Neural crest cell (in vitro differentiated cells): ENCODE measurements at regions not wholly inside any gene's neighbourhood (a gene's known extent, or its start where the extent isn't known, plus 50 kb on each side); places are given as distances from the start of the nearest gene placed in this dataset.

Experiments used
- DNase-seq: peaks from one replicate; pipeline ENCODE4 v3.0.0; 2021; ENCODE audit warnings: low read depth, mixed read lengths, low spot score
- H3K27ac Mint-ChIP-seq: one replicate; pipeline ENCODE4 v1.8.0; 2021; ENCODE audit warnings: mild to moderate bottlenecking, mixed read lengths; ENCODE audit not compliant: unreplicated experiment
- H3K27me3 Mint-ChIP-seq: 2 replicates; pipeline ENCODE4 v1.8.0; 2021; ENCODE audit warnings: low read depth, mild to moderate bottlenecking, mixed read lengths
- H3K36me3 Mint-ChIP-seq: 2 replicates; pipeline ENCODE4 v1.8.0; 2021; ENCODE audit warnings: low read depth, mild to moderate bottlenecking, mixed read lengths
- H3K4me1 Mint-ChIP-seq: 2 replicates; pipeline ENCODE4 v1.8.0; 2021; ENCODE audit warnings: mixed read lengths
- H3K4me3 Mint-ChIP-seq: one replicate; pipeline ENCODE4 v1.8.0; 2021; ENCODE audit warnings: mild to moderate bottlenecking, mixed read lengths
- H3K9me3 Mint-ChIP-seq: 2 replicates; pipeline ENCODE4 v1.8.0; 2021; ENCODE audit warnings: mixed read lengths
- CTCF ChIP-seq: fragments of 200-600 bp; sonication (generic); conservative IDR thresholded peaks from 2 replicates; pipeline ENCODE4 v1.5.0; 2021; ENCODE audit warnings: antibody characterized with exemption, mild to moderate bottlenecking

DNA sequence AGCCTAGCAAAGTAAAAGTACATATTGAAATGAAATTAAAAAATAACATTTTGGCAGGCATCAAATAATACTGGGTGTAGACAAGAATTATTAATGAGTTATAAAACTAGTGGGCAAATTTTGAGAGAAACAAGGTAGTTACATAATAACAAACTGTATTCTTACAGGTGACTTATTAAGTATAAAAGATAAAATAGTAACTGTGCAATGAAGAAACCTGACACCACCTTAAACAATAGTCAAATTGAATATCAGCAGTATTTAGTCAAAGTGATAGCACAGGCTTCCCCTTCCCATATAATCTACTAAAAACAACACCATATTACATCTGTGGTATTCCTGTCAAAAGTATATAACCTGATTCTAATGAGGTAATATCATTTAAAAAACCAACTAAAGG lies 1099.8 kb upstream of the CRIM1 start:
- no peaks in the 10 kb centered on the region for H3K27me3 Mint-ChIP-seq
- H3K4me3 Mint-ChIP-seq: no peak overlapping the region
- DNase-seq: no peak
- no peaks in the 10 kb centered on the region for H3K4me1 Mint-ChIP-seq
- no peak for TF ChIP-seq CTCF
- H3K9me3 Mint-ChIP-seq: no peaks in the 10 kb centered on the region
- no peaks in the 10 kb centered on the region for H3K36me3 Mint-ChIP-seq
- no peak overlapping the region for H3K27ac Mint-ChIP-seq

DNA sequence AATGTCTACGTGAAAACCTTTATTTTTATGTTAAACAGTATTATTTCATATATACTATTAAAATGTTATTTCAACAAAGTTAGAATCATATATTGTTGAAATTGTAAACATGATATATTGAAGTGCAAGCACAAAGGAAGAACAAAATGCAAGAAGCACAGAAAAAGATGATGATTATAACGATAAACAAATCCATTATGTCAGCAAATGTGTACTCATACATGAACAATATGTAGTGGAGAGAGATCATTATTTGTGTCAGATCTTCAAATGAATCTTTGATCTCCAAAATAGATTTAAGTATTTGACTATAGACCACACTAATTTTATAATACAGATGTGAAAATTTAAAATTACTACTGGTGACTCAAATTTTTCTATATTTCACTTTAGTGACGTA lies 1104.4 kb upstream of the CRIM1 start:
- no peak overlapping the region for H3K4me3 Mint-ChIP-seq
- no peaks in the 10 kb centered on the region for H3K36me3 Mint-ChIP-seq
- no peaks in the 10 kb centered on the region for H3K4me1 Mint-ChIP-seq
- no peak for DNase-seq
- H3K27ac Mint-ChIP-seq: no peak overlapping the region
- no peaks in the 10 kb centered on the region for H3K27me3 Mint-ChIP-seq
- peaks cover 3% of the 10 kb centered on the region for H3K9me3 Mint-ChIP-seq
- TF ChIP-seq CTCF: no peak

- Mint-ChIP-seq H3K9me3 (peaks cover 3% of the 10 kb centered on the region), H3K36me3 (no peaks in the 10 kb centered on the region), H3K4me1 (no peaks in the 10 kb centered on the region), H3K27ac (no peak overlapping the region), H3K27me3 (no peaks in the 10 kb centered on the region), H3K4me3 (no peak overlapping the region)
- TF ChIP-seq CTCF: no peak
- no peak for DNase-seq
These were observed 1108.9 kb upstream of the CRIM1 start for GRCh38 chr2:35246702-35247101.

- H3K4me3 Mint-ChIP-seq: no peak overlapping the region
- peaks cover 5% of the 10 kb centered on the region for H3K9me3 Mint-ChIP-seq
- H3K36me3 Mint-ChIP-seq: no peaks in the 10 kb centered on the region
- no peak for TF ChIP-seq CTCF
- no peak for DNase-seq
- H3K4me1 Mint-ChIP-seq: no peaks in the 10 kb centered on the region
- no peaks in the 10 kb centered on the region for H3K27me3 Mint-ChIP-seq
- no peak overlapping the region for H3K27ac Mint-ChIP-seq
These were observed 1127.0 kb upstream of the CRIM1 start for GRCh38 chr2:35228584-35228983.

- no peak for TF ChIP-seq CTCF
- no peaks in the 10 kb centered on the region for H3K36me3 Mint-ChIP-seq
- H3K9me3 Mint-ChIP-seq: peaks cover 10% of the 10 kb centered on the region
- H3K4me1 Mint-ChIP-seq: no peaks in the 10 kb centered on the region
- DNase-seq: no peak
- H3K27me3 Mint-ChIP-seq: no peaks in the 10 kb centered on the region
- H3K4me3 Mint-ChIP-seq: no peak overlapping the region
- no peak overlapping the region for H3K27ac Mint-ChIP-seq
These were observed 1135.1 kb upstream of the CRIM1 start for GRCh38 chr2:35220461-35220860.

DNA sequence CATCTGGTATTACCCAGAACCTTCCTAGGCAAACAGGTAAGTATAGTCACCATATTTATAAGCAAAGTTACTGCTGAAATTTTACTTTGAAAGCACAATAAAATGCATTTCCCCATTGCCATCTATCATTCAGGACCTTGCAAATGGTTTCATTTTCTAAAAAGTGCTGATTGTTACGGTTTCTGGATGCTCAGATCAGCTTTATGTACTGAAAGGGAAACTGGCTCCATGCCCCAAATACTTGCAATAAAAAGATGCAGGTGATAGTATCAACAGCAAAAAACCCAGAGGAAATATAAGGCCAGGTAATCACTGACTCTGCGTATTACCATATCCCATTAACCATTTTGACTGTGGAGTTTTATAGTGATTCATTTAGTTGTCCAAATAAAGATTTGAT lies 1150.7 kb upstream of the CRIM1 start:
- H3K4me3 Mint-ChIP-seq: no peak overlapping the region
- H3K27me3 Mint-ChIP-seq: no peaks in the 10 kb centered on the region
- no peaks in the 10 kb centered on the region for H3K36me3 Mint-ChIP-seq
- no peak for TF ChIP-seq CTCF
- H3K9me3 Mint-ChIP-seq: no peaks in the 10 kb centered on the region
- no peak overlapping the region for H3K27ac Mint-ChIP-seq
- no peak for DNase-seq
- no peaks in the 10 kb centered on the region for H3K4me1 Mint-ChIP-seq
